HL-60 (cell line): ENCODE measurements at regions not wholly inside any gene's neighbourhood (a gene's known extent, or its start where the extent isn't known, plus 50 kb on each side); places are given as distances from the start of the nearest gene placed in this dataset.

Experiments used
- CTCF ChIP-seq: IDR thresholded peaks from one replicate; pipeline ENCODE4 v1.5.1; 2011; ENCODE audit warnings: low read length, control low read depth, inconsistent platforms; ENCODE audit not compliant: insufficient read depth
- GABPA ChIP-seq: IDR thresholded peaks from 2 replicates; pipeline ENCODE4 v1.6.1; 2012; ENCODE audit warnings: low read depth
- POLR2AphosphoS5 ChIP-seq: IDR thresholded peaks from 2 replicates; pipeline ENCODE4 v1.6.1; 2012; ENCODE audit warnings: low read depth
- REST ChIP-seq: IDR thresholded peaks from 2 replicates; pipeline ENCODE4 v1.6.1; 2012; ENCODE audit warnings: low read depth; ENCODE audit not compliant: insufficient replicate concordance

GRCh38 chr2:194927489-194927888 is 729.5 kb upstream of the SLC39A10 start:
- TF ChIP-seq CTCF = no peak
- no peak for TF ChIP-seq POLR2AphosphoS5
- no peak for TF ChIP-seq REST
- no peak for TF ChIP-seq GABPA
